DLD1 (cell line): ENCODE measurements at regions not wholly inside any gene's neighbourhood (a gene's known extent, or its start where the extent isn't known, plus 50 kb on each side); places are given as distances from the start of the nearest gene placed in this dataset.
"Not testable (repeated sequence)": the region's sequence is repeated elsewhere in the genome, so short reads cannot be mapped to it uniquely, and the experiment has no call there.

Experiments
- in situ Hi-C: cut with HindIII; loops from 2 replicates; pipeline ENCODE4 v1.10.0; 2017; ENCODE audit warnings: low sequenced_read_pairs

- in situ Hi-C loops, result no loop called here
These were observed 113.7 kb downstream of the WNT7A start for GRCh38 chr3:13766128-13766527.

- in situ Hi-C loops, result no loop called here
These were observed 115.7 kb downstream of the WNT7A start for GRCh38 chr3:13764161-13764560.

GRCh38 chr3:13762906-13763305 lies 117.0 kb downstream of the WNT7A start:
- in situ Hi-C loops, result no loop called here

DNA sequence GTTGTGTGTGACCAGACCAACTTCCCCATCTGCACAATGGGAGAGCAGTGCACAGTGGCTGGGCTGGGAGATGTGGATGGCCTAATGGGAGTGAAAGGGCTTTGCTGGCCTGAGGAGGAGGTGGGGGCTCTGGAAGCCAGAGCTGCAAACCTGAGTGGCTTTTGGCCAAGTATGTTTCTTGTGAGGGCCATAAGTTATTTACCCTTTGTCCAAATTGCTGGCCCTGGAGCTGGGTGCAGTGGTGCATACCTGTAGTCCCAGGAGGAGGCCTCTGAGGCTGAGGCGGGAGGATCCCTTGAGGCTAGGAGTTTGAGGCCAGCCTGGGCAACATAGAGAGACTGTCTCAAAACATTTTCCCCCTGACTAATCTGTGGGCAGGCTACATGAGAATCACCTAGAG lies 129.1 kb downstream of the WNT7A start:
- in situ Hi-C loops, result loop anchor here (10.0 kb wide), 1 partner anchor 94 kb away; no protein-coding TSS in a partner anchor

GRCh38 chr3:13750215-13750614 lies 129.7 kb downstream of the WNT7A start:
- in situ Hi-C loops, result loop anchor here (10.0 kb wide), 1 partner anchor 95 kb away; no protein-coding TSS in a partner anchor

DNA sequence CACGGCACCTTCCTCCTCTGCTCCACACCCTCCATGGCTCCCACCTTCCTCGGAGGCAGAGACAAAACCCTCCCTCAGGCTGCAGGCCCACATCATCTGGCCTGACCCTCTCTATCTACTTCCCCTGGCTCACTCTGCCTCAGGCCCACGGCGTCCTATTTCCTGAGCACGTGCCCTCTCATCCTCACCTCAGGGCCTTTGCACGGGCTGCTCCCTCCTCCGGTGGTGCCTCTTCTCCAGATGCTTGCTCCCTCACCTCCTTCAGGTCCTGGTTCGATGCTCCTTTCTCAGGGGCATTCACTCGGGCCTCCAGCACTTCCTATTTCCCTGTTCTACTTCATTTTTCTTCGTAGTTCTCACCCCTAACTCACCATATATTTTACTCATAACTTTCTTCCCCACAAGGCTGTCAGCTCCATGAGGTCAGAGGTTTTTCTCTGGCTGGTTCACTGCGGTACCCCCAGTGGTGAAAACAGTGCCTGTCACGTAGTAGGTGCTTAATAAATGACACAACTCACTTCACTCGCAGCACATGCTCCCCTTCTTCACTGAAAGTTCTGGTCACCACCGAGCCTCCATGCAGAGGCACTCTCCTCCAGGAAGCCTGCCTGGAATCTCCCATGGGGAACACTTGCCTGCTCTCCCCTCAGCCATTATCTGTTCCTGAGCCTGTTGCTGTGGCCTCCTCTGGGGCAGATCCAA lies 130.7 kb downstream of the WNT7A start:
- in situ Hi-C loops, result no loop called here

DNA sequence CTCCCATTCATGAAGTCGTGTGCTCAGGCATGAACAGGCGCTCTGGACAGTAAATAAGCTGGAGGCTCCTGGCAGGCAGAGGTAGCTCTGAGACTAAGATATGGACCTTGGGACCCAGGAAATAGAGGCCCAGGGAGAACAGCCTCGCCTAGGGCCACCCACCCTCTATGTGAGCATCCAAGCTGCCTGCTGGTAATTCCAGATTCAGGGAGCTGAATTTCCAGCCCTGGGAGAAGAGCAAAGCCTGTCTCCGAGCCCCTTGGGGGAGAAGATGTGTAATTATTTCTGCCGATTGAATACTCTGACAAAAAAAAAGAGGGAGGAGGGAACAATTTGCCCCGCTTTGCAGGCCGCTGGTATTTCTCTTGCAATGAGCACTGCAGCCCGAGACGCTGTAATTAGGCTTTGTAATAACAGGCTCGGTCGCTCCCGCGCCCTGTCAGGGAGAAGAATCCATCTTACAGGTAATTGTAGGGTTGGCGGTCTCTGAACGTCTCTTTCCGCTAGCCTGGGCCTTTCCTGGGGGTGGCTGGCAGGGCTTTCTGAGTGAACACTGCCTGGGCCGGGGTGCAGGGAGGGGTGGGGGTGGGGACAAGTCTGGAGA lies 131.5 kb downstream of the WNT7A start:
- in situ Hi-C loops, result no loop called here

DNA sequence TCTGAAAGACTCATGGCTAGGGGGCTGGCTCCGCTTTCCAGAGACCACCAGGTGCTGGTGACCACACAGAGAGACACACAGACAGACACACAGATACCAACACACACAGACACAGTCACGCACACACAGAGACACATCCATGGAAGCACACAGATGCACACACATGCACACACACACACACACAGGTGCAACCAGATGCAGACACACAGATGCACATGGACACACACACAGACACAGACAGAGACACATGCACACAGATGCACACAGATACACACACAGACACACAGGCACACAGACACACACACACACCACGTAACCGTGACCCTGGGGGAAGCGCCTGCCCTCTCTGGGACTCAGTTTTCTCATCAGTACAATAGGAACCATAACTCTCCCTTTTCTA lies 132.2 kb downstream of the WNT7A start:
- in situ Hi-C loops, result no loop called here

- in situ Hi-C loops, result no loop called here
These were observed 133.5 kb downstream of the WNT7A start for GRCh38 chr3:13746385-13746784.

GRCh38 chr3:13745636-13746035 lies 134.2 kb downstream of the WNT7A start:
- in situ Hi-C loops, result no loop called here

GRCh38 chr3:13740795-13741194 lies 139.1 kb downstream of the WNT7A start:
- in situ Hi-C loops, result no loop called here

DNA sequence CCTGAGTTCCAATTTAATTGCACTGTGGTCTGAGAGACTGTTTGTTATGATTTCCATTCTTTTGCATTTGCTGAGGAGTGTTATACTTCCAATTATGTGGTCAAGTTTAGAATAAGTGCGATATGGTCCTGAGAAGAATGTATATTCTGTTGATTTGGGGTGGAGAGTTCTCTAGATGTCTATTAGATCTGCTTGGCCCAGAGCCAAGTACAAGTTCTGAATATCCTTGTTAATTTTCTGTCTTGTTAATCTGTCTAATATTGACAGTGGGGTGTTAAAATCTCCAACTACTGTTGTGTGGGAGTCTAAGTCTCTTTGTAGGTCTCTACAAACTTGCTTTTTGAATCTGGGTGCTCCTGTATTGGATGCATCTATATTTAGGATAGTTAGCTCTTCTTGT lies 146.1 kb downstream of the WNT7A start:
- in situ Hi-C loops, result not testable (repeated sequence)

- in situ Hi-C loops, result no loop called here
These were observed 151.4 kb downstream of the WNT7A start for GRCh38 chr3:13728487-13728886.

DNA sequence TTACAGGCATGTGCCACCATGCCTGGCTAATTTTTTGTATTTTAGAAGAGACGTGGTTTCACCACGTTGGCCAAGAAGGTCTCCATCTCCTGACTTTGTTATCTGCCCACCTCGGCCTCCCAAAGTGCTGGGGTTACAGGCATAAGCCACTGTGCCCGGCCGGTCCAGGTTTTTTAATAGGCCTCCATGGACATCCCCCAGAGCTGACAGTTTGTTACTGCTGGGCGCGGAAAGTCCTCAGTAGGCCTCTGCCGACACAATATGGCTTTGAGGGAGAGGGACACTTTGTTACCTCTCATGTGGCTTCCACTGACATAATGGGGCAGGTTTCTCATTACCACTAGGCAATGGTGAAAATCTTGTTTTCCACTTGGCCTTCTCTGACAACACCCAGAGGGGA lies 152.0 kb downstream of the WNT7A start:
- in situ Hi-C loops, result no loop called here

- in situ Hi-C loops, result no loop called here
These were observed 156.1 kb downstream of the WNT7A start for GRCh38 chr3:13723676-13724207.

GRCh38 chr3:13722178-13722577 lies 157.7 kb downstream of the WNT7A start:
- in situ Hi-C loops, result no loop called here

DNA sequence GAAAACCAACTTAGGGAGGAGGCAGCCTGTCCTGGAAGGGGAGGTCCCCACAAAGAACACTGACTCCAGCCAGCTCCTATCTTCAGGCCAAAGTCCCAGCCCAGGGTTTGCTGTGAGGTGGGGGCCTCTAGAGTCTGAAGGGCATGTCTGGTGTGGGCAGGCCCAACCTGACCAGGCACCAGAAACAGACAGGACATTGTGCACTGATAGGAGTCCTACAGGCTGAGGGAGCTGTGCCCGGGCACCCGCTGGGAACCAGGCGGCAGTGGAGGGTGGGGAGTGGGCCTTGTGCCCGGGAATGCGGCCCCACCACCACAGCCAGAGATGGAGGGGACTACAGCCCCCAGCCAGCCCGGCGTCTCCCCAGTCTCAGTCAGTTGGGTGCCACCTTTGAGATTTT lies 161.4 kb downstream of the WNT7A start:
- in situ Hi-C loops, result no loop called here

- in situ Hi-C loops, result no loop called here
These were observed 161.9 kb downstream of the WNT7A start for GRCh38 chr3:13718000-13718399.

DNA sequence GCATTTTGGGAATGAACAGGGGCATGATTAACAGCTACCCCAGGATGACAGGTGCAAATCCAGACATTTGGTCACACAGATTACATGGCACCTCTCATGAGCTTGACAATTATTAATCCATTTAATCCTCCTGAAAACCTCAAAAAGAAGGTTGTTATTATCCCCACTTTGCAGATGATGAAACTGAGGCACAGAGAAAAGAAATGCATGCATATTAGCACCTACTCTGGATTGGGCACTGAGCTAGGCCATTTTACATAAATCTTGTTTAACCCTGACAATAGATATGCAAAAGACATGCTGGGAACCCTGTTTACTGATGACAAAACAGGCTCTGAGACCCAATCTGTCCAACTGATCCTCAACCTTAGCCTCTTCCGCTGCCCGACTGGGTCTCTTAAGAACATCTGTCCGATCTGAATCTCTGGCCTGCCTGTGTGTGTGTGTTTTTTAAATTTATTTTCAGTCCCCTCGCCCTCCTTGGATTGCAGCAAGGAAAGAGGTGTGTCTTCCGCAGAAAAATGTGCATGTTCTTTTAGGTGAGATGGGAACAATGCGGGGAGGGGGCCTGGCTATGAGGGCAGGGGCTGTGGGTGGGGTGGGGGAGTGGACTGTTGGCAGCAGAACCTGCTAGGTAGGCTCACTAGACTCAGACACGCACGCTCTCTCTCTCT lies 162.5 kb downstream of the WNT7A start:
- in situ Hi-C loops, result no loop called here

DNA sequence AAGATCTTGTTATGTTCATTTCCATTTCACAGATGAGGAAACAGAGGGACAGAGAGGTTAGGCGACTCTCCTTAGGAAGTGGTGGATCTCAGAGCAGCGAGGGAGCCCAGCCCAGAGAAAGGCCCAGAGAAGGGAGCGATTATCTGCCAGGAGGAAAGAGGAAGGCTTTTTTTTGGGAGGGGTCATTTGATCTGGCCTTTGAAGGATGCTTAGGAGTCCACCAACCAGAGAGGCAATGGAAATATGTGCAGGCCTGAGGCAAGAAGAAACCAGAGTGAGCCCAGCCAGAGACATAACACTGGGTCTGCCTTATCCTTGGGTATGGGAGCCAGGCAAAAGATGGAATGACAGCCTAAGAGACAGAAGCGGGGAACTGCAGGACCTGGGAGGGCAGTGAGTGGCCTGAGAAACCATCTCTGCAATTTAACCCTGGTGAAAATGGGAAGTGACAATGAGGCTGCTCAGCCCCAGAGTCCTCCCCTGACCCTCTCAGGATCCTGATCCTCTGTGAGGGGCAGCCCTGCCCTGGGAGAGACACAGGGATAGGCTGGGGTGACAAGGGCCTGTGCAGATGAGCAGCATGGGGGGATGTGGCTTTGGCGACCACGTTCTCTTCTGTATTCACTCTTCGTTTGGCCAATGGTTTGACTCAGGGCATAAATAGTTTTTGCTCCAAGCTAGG lies 163.2 kb downstream of the WNT7A start:
- in situ Hi-C loops, result no loop called here

- in situ Hi-C loops, result no loop called here
These were observed 163.9 kb downstream of the WNT7A start for GRCh38 chr3:13715961-13716360.
